MCF 10A (cell line): ENCODE measurements at regions not wholly inside any gene's neighbourhood (a gene's known extent, or its start where the extent isn't known, plus 50 kb on each side); places are given as distances from the start of the nearest gene placed in this dataset.
"Not testable (repeated sequence)": the region's sequence is repeated elsewhere in the genome, so short reads cannot be mapped to it uniquely, and the experiment has no call there.

Experiments used
- BruUV-seq: library from RNA; stranded (reverse); fragments of 400-500 nt; replicated peaks from 2 replicates; lab custom pipeline; 2021; lab: Mats Ljungman, UMichigan
- CTCF ChIA-PET: fragments of 300-600 bp; sonication (Branson Sonifier 250); formaldehyde crosslinking; extraction: SDS; loops from one replicate; lab custom pipeline; 2021; ENCODE audit warnings: antibody characterized with exemption, inconsistent platforms; lab: Yijun Ruan, JAX
- POLR2A ChIA-PET: fragments of 300-600, 350-650 bp; sonication (Branson Sonifier 250); formaldehyde crosslinking; extraction: SDS; loops from one replicate; lab custom pipeline; 2020; ENCODE audit warnings: antibody characterized with exemption, inconsistent platforms; lab: Yijun Ruan, JAX
- DNase-seq: peaks from one replicate; pipeline ENCODE4 v3.0.0-alpha.2; 2018; ENCODE audit not compliant: unreplicated experiment
- H3K27ac Mint-ChIP-seq: one replicate; pipeline ENCODE4 v1.8.0; 2022; ENCODE audit warnings: mild to moderate bottlenecking, low read depth, mixed read lengths; ENCODE audit not compliant: unreplicated experiment
- H3K27me3 Mint-ChIP-seq: one replicate; pipeline ENCODE4 v1.8.0; 2022; ENCODE audit warnings: mixed read lengths; ENCODE audit not compliant: insufficient read depth, unreplicated experiment
- H3K36me3 Mint-ChIP-seq: one replicate; pipeline ENCODE4 v1.8.0; 2022; ENCODE audit warnings: mild to moderate bottlenecking, moderate library complexity, mixed read lengths; ENCODE audit not compliant: insufficient read depth, unreplicated experiment
- H3K4me1 Mint-ChIP-seq: one replicate; pipeline ENCODE4 v1.8.0; 2022; ENCODE audit warnings: mixed read lengths; ENCODE audit not compliant: insufficient read depth, unreplicated experiment
- H3K4me3 Mint-ChIP-seq: one replicate; pipeline ENCODE4 v1.8.0; 2022; ENCODE audit warnings: mild to moderate bottlenecking, moderate library complexity, mixed read lengths; ENCODE audit not compliant: unreplicated experiment
- H3K9me3 Mint-ChIP-seq: one replicate; pipeline ENCODE4 v1.8.0; 2022; ENCODE audit warnings: mixed read lengths; ENCODE audit not compliant: unreplicated experiment
- intact Hi-C: fragments of 100-400 bp; cut with micrococcal nuclease; formaldehyde crosslinking; loops from 2 replicates; pipeline ENCODE4 v1.14.1; 2022
- TF ChIP-seq, protein P1 (sequence below): fragments of 200-600 bp; IDR thresholded peaks from one replicate; pipeline ENCODE4 v1.8.0; 2022; ENCODE audit warnings: antibody characterized with exemption, mild to moderate bottlenecking; ENCODE audit not compliant: unreplicated experiment

DNA sequence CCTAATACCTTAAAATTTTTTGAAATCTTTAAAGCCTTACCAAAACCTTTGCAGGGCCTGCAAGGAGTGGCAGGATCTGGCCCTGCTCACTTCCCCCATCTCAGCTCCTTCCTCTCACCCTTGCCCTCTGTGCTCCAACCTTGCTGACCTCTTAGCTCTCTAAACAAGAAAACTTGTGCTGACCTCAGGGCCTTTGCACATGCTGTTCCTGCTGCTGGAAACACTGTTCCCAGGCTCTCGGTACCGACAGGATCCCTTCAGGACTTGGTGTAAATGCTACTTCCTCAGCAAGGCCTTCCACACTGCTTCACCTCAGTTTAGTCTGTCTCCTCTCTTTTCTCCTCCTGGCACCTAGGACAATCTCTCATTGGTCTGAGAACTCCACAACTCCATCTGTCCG is 155.4 kb upstream of the IQSEC1 start:
- H3K36me3 Mint-ChIP-seq = no peaks in the 10 kb centered on the region
- no peaks in the 10 kb centered on the region for H3K4me1 Mint-ChIP-seq
- H3K9me3 Mint-ChIP-seq = no peaks in the 10 kb centered on the region
- no peak for DNase-seq
- H3K4me3 Mint-ChIP-seq = no peak overlapping the region
- H3K27ac Mint-ChIP-seq = no peak overlapping the region
- TF ChIP-seq, protein P1, sequence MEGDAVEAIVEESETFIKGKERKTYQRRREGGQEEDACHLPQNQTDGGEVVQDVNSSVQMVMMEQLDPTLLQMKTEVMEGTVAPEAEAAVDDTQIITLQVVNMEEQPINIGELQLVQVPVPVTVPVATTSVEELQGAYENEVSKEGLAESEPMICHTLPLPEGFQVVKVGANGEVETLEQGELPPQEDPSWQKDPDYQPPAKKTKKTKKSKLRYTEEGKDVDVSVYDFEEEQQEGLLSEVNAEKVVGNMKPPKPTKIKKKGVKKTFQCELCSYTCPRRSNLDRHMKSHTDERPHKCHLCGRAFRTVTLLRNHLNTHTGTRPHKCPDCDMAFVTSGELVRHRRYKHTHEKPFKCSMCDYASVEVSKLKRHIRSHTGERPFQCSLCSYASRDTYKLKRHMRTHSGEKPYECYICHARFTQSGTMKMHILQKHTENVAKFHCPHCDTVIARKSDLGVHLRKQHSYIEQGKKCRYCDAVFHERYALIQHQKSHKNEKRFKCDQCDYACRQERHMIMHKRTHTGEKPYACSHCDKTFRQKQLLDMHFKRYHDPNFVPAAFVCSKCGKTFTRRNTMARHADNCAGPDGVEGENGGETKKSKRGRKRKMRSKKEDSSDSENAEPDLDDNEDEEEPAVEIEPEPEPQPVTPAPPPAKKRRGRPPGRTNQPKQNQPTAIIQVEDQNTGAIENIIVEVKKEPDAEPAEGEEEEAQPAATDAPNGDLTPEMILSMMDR = no peak
- intact Hi-C loops = no loop called here
- no TSS peak for BruUV-seq
- ChIA-PET POLR2A (no interaction called here), CTCF (interaction anchor here (0.6 kb wide), 1 partner anchor 19 kb away, joined by 3 read pairs; no protein-coding TSS in a partner anchor)
- peaks cover 14% of the 10 kb centered on the region for H3K27me3 Mint-ChIP-seq

DNA sequence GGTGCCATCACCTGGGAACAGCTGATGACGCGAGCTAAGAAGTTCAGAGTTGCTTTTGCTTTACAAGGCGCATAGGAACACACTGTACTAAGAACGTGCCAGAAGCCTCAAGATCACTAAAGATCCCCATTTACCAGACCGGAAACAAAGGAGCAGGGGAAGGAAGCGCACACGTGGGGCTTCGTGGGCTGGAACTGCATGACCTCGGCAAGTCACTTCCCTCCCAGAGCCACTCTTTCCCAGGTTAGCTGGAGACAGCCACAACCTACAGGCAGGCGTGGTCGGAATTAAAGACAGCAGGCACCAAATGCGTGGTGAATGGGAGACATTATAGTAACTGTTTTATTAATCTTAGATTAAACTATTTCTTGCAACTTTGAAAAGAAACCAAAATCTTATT is 154.9 kb upstream of the IQSEC1 start:
- H3K36me3 Mint-ChIP-seq, BruUV-seq, H3K27ac Mint-ChIP-seq, H3K9me3 Mint-ChIP-seq, H3K4me3 Mint-ChIP-seq, POLR2A ChIA-PET, H3K27me3 Mint-ChIP-seq, H3K4me1 Mint-ChIP-seq, intact Hi-C loops, CTCF ChIA-PET, DNase-seq: not testable (repeated sequence)

DNA sequence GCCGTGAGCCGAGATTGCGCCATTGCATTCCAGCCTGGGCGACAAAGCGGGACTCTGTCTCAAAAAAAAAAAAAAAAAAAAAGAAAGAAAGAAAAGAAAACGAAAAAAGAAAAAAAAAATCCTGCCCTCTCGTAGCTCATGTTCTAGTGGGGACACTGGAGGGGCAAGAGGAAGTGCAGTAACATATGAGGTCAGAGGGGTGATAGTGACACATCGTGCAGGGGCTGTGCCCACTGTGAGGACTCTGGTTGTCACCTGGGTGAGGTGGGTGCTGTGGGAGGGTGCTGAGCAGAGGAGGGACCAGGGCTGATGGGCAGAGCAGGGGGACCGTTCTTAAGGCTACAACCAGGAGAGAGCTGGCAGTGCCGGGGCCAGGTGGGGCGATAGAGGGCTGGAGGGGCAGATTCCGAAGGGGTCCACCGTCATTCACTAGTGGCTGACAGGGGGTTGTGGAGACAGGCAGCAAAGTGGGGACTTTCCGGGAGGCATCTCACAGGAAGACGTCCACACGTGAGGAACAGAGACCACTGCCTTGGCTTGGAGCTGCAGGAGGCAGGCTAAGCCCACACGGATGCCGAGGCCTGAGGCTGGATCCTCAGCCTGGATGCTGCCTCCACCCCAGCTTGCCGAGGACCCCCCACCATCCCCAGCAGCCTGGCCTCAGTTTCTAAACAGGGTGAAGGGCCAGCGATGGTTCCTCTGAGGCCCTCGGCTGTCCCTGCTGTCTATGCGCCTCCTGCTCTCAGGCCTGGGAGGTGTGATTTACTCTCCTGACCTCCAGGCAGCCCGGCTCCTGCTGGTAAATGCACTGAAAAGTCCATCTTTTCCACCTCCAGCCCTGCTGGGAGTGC is 154.3 kb upstream of the IQSEC1 start:
- Mint-ChIP-seq H3K36me3 (no peaks in the 10 kb centered on the region), H3K27me3 (peaks cover 4% of the 10 kb centered on the region), H3K9me3 (no peaks in the 10 kb centered on the region), H3K4me3 (no peak overlapping the region), H3K27ac (no peak overlapping the region), H3K4me1 (no peaks in the 10 kb centered on the region)
- ChIA-PET POLR2A (no interaction called here), CTCF (interaction anchor here (0.7 kb wide), 1 partner anchor 820 kb away, joined by 3 read pairs; no protein-coding TSS in a partner anchor)
- no peak for DNase-seq
- intact Hi-C loops = no loop called here
- TF ChIP-seq, protein P1 = no peak
- BruUV-seq = no TSS peak

DNA sequence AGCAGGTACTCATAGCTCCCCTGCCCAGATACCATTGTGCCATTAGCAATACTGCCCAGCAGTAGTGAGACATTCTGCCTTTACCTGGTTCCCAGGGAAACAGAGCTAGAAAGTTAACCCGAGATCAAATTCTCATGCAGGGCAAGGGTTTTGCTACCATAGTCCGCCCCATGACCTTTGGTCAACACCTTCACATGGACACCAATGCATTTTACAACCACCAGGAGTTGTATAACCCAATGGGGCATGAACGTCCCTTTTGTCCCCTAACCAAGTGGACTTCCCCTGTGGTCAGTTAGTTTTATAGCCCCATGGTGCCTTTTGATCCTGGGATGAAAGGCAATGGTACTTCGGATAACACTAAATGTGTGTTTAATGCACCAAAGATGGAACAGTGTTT is 151.7 kb upstream of the IQSEC1 start:
- no TSS peak for BruUV-seq
- CTCF ChIA-PET = interaction anchor here (0.6 to 1.1 kb wide), 2 partner anchors 22 to 201 kb away, joined by 3 to 5 read pairs; no protein-coding TSS in a partner anchor

More for the DNA sequence above, 151.7 kb upstream of the IQSEC1 start:
- Mint-ChIP-seq H3K27ac (no peak overlapping the region), H3K9me3 (no peaks in the 10 kb centered on the region), H3K4me1 (no peaks in the 10 kb centered on the region), H3K27me3 (no peaks in the 10 kb centered on the region), H3K4me3 (no peak overlapping the region), H3K36me3 (no peaks in the 10 kb centered on the region)
- POLR2A ChIA-PET = no interaction called here
- DNase-seq = no peak
- TF ChIP-seq, protein P1 = no peak
- intact Hi-C loops = no loop called here
